Right forelimb (tissue), 1 donor: ENCODE measurements at regions not wholly inside any gene's neighbourhood (a gene's known extent, or its start where the extent isn't known, plus 50 kb on each side); places are given as distances from the start of the nearest gene placed in this dataset.

Experiments
- DNase-seq: peaks from one replicate; pipeline ENCODE4 v3.0.0-alpha.2; 2018

DNA sequence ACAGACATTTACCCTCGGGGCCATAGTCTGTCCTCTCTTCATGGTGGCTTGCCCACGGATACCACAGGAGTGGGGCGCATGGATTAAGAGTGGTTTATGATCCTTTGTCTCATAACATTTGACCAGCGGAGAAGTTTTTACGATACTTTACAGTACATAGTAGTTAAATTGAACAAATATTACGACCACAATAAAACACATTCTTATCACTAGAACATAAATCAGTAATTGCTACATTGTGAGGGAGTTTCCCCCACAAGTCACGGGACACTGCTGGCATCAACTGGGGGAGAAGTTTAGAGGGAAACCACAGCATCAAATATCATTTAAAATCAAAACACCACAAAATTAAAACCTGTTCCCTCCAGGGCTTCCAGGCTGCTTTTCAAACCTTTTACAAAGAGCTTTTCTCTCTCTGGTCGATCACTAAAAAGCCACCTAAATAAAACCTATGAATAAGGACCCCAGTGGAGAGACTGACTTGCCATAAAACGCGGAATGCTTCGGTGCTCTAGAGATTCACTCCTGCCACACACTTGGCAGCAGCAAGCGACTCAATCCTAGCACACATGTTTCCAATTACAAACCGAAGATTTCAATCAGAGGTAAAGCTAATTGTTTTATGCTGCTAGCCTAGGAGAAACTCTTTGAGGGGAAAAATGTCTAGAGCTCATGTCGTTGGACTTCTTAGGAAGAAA is 173.7 kb upstream of the HNRNPA3 start:
- DNase-seq = no peak

DNA sequence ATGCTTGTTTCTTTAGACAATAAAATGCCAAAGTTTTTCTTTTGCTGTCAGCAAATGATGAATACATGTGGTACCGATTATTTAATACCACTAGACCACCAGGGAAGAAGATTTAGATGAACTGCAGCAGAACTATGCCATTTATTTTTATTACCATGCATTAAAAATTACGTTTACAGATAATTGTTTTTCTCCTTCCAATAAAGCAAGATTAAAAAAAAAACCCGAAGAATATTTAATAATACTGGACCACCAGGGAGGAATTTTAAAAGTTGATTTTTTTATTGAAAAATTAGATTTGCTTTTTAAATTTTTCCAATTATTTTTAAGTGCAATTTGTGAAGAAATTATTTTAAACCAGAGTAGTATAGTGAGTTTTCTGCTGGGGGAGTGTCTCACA is 170.3 kb upstream of the HNRNPA3 start:
- DNase-seq = no peak

GRCh38 chr2:177044671-177045070 is 167.9 kb upstream of the HNRNPA3 start:
- peak; percentile 67 for DNase-seq

DNA sequence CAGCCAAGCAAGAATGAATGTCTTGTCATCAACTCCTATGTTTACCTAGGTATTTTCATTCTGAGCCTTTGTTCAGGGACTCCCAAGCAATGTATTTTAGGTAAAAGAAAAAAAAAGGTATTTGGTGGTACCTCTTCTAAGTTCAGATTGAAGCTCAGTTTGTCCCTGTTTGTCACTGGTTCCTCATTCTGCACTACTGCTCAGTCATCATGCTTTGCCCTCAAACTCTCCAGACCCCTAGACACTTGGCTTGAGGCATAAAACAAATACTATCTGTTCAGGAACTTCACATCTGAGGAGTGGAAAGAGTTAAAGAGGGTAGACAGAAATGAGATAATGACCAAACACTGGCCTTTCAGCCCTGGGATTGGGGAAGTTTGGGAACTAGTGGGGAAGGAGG is 163.6 kb upstream of the HNRNPA3 start:
- DNase-seq = no peak

DNA sequence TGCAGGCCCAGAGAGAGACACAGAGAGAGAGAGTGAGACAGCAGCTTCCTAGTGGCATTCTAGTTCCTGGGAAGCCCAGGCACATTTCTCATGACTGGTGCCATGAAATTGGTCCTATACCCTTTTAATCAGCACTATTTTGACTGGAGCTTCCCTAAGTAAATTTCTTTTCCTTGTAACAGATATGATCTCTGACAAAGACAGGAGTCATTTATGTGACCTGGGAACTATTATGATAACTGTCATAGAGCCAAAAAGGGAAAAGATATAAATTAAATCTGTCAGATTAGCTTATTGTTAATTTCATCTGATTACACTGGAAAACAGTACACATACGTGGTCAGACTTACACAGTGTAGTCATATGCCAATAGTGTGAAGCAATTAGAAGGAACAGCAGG is 161.3 kb upstream of the HNRNPA3 start:
- no peak for DNase-seq

DNA sequence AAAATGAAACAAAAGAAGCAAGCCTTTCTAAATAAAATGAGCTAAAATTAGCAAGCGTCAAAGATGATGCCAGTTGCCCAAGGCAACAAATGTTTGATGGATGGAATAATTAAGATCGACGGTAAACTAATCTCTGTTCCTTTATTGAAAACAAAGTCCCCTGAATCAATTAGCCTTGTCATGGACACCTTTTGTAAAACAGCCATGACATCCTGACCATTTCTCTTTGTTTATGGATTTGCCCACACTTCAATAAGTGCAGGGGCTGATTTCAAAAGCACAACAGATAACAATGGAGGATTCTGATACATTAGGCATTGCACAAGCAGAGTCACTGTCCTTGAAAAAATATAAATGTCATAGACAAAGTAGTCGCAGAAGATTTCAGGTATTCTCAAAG is 160.1 kb upstream of the HNRNPA3 start:
- DNase-seq = no peak

GRCh38 chr2:177053038-177053437 is 159.6 kb upstream of the HNRNPA3 start:
- no peak for DNase-seq

DNA sequence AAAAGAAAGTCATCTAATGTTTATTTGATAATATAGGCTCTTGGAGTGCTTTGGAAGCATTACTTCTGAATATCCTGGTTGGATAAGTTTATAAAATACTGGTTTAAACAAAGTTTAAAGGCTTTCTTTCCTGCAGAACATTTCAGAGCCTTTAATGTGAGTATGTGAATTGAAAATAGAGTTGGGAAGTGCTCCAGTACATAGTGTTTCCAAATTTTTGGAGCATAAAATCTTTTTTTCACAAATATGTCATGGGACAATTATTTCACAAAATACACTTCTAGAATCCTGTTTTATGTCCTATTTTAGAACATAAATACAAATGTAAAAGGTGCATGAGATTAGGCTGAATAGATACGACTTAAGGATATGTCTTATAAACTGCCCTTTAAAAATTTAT is 158.9 kb upstream of the HNRNPA3 start:
- no peak for DNase-seq

GRCh38 chr2:177056481-177056929 is 156.1 kb upstream of the HNRNPA3 start:
- DNase-seq = no peak

DNA sequence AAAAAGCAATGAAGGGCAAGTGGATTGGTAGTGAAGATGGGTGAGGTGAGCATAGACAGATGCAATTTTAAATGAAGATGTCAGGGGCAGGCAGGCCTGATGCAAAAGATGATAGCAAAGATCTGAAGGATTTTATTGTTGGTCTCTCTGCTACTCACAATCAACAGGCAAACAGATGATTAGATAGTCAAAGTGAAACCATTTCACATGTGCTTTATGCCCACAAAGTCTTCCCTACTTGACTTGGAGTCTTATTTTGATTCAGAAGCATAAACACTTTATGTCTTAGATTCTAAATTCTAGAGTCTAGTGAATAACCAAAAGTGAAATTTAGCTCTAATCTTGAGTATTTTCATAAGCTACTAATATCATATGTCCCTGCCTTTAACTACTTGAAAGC is 153.8 kb upstream of the HNRNPA3 start:
- DNase-seq = no peak

- no peak for DNase-seq
These were observed 153.3 kb upstream of the HNRNPA3 start for GRCh38 chr2:177059293-177059692.

DNA sequence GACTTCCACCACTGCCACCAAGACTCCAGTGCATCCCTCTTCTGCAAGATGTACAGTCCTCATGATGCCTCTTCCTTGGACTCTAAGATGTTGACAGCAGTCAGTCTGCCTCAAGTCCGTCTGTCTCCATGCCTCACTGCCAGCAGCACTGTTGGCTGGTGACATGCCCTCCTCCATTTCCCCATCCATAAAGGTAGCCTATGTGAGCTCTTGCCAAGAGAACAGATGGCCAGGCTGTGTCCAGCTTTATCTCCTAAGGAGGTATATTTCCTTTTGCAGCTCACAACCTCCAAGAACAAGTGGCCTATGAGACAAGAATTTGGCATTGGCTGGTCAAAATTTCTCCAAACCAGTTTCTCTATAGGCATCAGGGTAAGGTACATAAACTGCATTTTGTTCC is 149.3 kb upstream of the HNRNPA3 start:
- DNase-seq = no peak

DNA sequence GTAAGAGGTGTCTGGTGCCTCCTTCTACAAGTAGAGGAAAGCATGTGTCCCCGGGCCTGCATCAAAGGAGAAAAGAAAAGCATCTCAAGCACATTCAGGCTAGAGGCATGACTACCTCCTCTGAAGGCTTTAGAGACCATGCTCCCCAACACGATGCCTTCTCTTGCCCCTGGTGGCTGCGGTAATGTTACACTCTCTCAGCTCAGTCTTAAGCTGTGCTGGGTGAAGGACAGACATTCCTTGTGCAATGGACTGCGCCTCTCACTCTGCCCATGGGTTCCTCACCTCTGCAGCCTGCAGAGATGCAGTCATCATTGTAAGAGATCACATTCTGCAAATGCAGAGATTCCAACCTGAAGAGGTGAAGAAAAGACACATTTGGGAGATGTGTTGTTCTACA is 148.2 kb upstream of the HNRNPA3 start:
- no peak for DNase-seq

DNA sequence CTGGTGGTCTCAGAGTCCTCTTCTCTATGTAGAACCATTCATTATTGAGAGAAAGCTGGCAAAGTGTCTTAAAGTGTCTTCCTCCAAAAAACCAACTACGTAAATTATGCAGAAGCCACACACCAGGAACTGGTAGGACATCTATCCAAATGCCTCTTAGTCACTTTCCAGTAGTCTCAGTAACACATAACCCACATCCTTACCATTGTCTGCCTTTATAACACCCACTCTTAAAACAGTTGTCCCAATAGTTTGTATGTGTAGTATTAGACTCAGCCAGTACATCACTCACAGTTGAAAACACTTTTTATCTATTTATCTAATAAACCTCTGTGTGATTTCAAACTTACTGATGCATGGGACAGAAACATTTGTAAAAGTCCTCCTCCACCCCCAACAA is 143.6 kb upstream of the HNRNPA3 start:
- DNase-seq = no peak

DNA sequence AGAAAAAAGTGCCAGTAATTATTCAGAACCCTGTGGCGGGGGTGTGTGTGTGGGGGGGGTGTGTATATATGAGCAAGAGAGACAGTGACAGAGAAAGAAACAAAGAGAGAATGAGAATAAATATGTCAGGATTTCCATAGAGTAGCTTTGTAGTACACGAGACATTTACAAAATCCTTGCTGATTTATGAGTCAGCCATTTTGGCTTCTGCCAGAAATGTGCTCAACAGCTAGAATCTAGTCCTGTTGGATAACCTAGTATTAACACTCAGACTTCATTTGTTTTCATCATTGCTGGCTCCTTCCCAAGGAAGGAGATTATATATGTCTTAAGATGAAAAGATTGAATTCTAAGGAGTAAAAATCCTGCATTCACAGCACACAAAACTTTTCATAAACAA is 140.5 kb upstream of the HNRNPA3 start:
- DNase-seq = no peak

GRCh38 chr2:177073611-177074010 is 139.0 kb upstream of the HNRNPA3 start:
- no peak for DNase-seq

DNA sequence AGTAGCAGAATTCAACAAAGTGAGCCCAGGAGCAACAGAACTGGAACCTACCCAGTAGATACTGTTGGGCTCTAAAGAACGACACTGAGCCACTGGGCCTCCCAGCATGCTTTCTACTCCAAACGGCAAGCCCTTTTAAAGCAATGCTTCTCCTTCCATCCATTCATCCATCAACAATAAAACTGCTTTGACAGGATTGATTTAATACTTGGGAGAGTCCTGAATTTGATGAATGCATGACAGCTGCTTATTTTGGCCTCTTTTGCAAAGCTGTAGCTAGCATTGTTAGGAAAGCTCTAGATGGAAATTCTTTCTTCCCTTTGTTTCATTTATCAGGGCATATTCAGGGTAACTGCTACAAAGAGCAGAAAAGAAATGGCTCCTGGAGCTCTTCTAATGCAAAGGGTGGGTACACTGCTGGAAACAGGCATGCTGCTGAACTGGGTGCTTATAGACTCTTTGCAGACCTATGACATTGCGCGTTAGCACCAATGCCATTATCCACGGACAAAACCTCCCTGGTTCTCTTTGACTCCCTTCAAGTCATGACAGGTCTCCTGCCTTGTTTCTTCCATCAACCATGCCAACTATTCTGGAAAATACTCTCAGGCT is 138.4 kb upstream of the HNRNPA3 start:
- DNase-seq = no peak

DNA sequence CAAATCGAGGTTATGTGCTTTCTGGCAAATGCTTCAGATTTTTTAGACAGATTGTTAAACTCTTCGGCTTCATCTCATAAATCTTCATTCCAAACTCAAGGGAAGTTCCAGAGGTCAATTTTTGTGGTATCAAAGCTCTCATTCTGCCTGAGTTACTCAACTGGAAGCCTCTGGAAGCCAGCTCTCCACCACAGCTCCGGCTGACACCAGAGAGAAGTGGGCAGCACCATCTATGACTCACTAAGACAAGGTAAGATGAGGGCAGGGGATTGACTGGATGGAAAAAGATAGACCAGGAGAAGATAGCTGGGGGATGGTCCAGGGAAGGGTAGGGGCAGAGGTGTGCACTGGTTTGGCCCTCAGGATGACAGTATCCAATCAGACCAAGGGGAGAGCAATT is 137.3 kb upstream of the HNRNPA3 start:
- DNase-seq = no peak

GRCh38 chr2:177076636-177077179 is 135.9 kb upstream of the HNRNPA3 start:
- no peak for DNase-seq

- no peak for DNase-seq
These were observed 134.8 kb upstream of the HNRNPA3 start for GRCh38 chr2:177077778-177078177.

- peak; percentile 63 for DNase-seq
These were observed 134.2 kb upstream of the HNRNPA3 start for GRCh38 chr2:177078416-177078815.

DNA sequence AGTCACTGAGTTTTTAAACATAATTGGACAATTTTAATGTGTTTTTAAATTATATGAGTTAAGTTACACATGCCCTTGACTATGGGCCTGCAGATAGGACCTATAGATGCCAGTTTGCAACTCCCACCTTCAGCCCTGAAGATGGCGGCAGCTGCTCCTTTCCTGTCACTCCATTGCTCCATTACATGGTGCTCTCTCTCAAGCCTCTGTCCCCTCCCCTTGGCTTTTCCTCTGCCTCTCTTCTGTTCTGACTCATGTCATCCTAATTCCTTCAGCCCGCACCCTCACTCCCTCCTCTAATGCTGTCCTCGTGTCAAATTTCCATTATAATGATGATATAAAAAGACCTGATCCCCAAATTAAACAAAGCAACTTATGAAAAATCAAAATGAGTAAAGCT is 133.7 kb upstream of the HNRNPA3 start:
- no peak for DNase-seq

DNA sequence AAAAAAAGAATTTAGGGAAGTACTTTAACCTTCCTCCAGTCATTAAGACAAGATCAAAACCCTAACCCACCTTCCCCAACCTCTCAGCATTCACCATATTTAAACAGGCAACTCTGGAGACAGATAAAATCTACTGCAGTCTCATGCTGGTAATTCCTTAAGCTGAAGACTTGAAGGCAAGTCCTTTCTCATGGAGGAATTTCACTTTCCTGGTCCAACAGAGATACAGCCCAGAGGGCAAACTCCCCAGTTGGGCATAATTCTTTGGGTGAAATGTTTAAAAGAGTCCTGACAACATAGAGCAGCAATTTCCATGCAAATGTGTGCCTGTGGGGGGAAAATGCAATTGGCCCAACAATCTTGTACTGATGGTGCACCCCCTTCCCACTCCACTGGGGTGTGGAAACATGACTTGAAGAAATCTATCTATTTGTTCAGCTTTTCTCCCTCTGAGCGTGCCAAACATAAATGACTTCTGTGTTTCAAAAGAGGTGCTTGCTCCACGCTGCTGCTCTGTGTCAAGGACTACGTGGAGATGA is 131.8 kb upstream of the HNRNPA3 start:
- no peak for DNase-seq

DNA sequence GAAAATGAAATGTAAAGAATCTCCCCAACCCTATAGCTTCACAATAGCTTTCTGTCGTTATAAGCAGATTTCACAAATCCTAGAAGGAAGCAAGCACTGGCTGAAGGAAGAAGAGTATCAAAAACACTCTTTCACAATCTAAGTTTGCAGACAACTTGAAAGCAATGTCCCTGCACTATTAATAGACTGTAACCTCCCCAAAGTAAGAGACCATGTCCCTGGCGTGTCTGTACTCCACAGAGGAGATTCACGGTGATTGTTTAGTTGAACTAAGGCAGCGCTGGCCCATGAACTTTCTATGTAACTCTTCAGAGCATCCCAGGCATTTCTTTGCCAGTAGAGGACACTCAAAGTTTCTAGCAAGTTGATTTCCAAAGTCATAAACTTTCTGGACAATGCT is 128.0 kb upstream of the HNRNPA3 start:
- DNase-seq = no peak
